HG02938 (cell line): ENCODE measurements at regions not wholly inside any gene's neighbourhood (a gene's known extent, or its start where the extent isn't known, plus 50 kb on each side); places are given as distances from the start of the nearest gene placed in this dataset.

Experiments used
- ATAC-seq: cut with Tn5 transposase; IDR thresholded peaks from one replicate; pipeline ENCODE4 v1.9.1; 2021; ENCODE audit warnings: mild to moderate bottlenecking, moderate library complexity; ENCODE audit not compliant: unreplicated experiment

DNA sequence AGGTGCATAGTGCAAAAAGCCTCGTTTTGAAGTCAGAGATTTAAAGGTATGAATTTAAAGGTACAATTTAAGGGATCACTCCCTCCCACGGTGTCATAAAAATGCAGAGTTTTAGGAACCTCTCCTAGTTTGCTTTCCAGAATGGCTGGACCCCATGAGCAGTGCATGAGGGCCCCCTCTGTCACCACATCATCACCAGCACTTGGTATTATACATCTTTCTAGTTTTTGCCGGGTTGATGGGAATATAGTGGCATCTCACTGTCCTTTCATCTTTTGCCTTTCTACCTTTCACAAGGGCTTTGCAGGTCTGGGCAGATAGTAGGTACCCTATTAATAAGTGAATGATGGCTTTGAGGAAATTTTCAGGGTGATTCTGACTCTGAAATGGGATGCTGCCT is 103.6 kb upstream of the AGBL1 start:
- no peak for ATAC-seq

- ATAC-seq, result no peak
These were observed 102.7 kb upstream of the AGBL1 start for GRCh38 chr15:85976986-85977385.

GRCh38 chr15:85977586-85977985 is 102.1 kb upstream of the AGBL1 start:
- ATAC-seq, result no peak

- no peak for ATAC-seq
These were observed 99.7 kb upstream of the AGBL1 start for GRCh38 chr15:85979929-85980328.

DNA sequence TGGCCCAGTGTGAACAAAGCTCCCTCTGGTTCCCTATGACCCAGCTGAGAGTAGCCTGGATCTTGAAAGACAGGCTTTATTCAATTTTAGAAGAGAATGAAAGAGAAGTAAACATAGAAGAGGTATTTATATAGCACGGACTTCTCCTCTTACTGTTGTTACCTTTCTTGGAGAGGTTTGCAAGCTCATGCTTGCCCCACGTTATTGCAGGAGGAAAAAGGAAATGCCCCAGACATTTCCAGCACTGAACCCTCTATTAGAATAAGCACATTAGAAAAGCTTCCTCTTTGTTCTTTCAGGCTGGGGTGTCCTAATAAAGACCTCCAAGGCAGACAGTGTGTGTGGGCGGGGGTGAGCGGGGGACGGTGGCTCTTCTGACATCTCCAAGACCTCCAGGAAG is 98.7 kb upstream of the AGBL1 start:
- no peak for ATAC-seq

GRCh38 chr15:85984241-85984640 is 95.4 kb upstream of the AGBL1 start:
- ATAC-seq, result no peak

- ATAC-seq, result no peak
These were observed 93.6 kb upstream of the AGBL1 start for GRCh38 chr15:85986116-85986515.

DNA sequence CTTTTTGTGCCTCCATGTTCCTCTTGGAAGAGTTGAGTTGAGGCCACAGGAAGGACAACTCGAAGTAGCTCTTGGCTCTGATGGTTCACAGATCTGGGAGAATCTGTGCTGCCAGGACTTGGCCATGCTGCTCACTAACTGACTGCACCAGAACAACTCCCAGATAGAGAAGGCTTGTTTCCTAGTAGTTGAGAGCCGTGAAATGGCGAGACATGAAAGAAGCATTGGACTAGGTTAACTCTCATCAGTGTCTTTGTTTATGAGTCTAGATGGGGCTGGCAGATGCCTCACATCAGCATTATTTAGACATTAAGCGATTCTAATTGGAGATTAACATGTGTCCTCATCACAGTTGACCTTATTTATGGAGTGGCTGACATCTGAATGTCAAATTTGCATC is 92.9 kb upstream of the AGBL1 start:
- no peak for ATAC-seq

DNA sequence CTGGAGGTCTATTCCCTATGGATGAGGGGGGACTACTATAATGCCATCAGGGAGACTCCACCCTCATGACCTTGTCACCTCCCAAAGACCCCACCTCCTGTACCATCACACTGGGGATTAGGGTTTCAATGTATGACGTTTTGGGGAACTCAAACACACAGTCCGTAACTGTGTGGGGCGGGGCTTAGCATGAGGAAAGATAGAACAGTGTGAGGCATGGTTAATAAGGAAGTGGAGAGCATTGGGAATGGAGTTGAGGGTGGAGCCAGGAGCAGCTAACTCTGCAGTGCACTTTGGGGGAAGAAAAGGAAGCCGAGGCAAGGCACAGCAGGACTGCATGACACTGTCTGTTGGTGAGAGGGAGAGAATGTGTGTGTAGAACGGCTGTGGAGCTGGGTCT is 90.9 kb upstream of the AGBL1 start:
- no peak for ATAC-seq

- ATAC-seq, result no peak
These were observed 87.4 kb upstream of the AGBL1 start for GRCh38 chr15:85992224-85992623.

DNA sequence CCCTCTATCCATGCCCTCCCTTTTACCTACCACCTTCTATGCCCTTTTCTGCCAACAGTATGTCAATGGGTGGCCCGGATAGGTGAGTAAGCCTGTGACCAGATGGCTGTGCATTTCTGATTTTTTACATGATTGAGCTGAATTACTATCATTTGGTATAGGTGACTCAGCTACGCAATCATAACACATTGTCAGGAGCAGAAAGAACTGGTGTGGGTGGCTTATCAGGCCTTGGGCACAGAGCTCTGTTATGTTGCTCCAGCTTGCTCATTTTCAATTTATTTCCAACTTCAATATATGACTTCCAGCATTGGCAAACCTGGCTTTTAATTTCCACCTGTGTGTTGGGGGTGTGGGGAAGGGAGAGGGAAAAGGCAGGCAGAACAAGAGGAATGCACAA is 86.6 kb upstream of the AGBL1 start:
- ATAC-seq, result no peak

- ATAC-seq, result no peak
These were observed 82.1 kb upstream of the AGBL1 start for GRCh38 chr15:85997618-85998017.

DNA sequence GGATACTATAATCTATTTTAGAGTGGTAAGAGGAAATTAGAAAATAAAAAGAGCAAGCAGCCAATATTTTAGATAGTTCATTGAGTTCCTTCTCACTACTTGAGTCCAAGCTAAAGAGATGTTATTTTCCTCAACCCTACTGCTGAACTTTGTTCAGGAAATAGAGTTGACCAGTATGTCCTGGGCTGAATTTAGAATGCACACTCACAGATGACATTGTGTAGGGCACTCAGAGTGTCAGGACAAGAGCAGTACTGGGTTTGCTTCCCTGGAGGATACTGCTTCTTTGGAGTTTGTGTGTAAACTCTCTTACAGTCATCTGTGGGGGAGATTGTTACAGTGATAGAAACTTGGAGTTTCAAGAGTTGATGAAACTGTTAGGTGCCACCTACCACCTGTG is 80.0 kb upstream of the AGBL1 start:
- no peak for ATAC-seq

- ATAC-seq, result no peak
These were observed 78.5 kb upstream of the AGBL1 start for GRCh38 chr15:86001200-86001599.

- no peak for ATAC-seq
These were observed 77.2 kb upstream of the AGBL1 start for GRCh38 chr15:86002444-86002843.

DNA sequence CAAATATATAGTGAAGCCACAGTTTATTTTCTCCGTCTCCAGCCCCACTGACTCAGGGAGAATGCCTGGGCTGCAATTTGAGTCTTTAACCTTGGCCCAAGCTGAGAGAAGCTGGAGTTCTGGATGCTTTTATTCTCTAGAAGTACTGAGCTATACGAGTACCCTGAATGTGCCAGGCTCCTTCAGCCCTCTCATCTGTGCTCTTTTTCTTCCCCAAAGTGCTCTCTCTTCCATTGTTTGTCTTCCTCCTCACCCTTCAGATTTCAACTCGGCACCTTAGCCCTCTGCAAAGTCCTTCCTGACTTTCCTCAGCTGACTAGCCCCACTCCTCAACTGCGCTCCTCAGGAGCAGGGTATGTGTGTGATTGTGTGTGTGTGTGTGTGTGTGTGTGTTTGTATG is 75.6 kb upstream of the AGBL1 start:
- ATAC-seq, result no peak

DNA sequence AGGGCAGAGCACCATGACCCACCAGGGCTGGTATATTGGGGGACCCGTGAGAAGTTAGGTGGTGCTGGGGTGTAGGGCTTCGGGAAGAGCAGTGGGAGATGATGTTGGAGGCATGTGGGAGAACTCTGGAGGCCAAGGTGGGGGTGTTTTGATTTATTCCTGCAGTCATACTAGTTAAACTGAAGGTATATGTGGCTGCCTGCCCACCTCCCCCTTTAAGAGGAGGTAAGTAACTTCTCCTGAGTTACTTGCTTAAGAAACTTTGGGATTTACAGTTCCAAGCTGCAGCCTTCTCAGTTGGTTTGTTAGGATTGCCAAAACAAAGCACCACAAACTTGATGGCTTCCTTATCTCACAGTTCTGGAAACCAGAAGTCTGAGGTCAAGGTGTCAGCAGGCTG is 73.1 kb upstream of the AGBL1 start:
- ATAC-seq, result no peak

GRCh38 chr15:86009727-86010126 is 69.9 kb upstream of the AGBL1 start:
- ATAC-seq, result no peak

DNA sequence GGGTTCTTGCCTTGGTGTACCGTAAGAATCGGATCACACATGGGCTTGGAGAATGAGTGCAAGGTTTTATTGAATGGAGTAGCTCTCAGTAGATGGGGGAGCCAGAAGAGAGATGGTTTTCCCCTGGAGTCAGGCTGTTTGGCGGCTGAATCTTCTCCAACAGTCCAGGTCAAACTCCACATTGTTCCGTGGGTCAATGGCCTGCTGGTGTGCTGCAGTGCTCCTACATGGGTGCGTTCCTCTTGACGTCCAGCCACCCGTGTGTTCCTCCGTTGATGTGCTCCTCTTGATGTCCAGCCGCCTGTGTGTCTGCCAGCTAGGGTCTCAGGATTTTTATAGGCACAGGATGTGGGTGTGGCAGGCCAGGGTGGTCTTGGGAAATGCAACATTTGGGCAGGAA is 69.3 kb upstream of the AGBL1 start:
- ATAC-seq, result no peak

DNA sequence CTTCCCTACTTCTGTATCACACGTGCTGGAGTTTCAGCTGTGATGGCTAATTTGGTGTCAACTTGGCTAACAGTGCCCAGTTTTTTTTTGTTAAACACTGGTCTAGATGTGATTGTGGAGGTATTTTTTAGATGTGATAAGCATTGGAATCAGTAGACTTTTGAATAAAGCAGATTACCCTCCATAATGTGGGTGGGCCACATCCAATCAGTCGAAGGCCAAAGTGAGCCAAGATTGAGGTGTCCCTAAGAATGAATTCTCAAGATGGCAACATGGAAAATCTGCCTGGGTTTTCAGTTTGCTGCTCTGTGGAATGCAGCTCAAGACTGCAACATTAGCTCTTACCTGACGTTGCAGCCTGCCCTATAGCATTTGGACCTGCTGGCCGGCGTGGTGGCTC is 68.8 kb upstream of the AGBL1 start:
- no peak for ATAC-seq

DNA sequence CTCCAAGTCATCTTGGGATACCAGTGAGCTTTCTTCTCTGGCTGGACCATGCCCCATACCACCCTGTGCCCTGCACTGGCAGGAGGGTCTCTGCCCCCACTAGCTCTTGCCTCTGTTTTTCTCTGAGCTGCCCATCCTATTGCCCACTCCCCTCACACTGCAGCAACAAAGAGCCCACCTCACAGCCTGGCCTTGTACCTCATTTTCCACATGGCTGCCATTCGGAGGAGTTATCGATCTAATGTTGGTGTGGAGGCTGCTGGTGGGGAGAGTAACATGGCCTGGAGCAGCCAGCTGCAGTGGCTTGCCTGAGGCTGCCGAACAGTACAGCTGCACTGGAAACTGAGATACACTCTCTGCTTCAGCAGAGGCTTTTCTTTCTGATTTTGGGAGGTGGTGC is 65.7 kb upstream of the AGBL1 start:
- ATAC-seq, result no peak

DNA sequence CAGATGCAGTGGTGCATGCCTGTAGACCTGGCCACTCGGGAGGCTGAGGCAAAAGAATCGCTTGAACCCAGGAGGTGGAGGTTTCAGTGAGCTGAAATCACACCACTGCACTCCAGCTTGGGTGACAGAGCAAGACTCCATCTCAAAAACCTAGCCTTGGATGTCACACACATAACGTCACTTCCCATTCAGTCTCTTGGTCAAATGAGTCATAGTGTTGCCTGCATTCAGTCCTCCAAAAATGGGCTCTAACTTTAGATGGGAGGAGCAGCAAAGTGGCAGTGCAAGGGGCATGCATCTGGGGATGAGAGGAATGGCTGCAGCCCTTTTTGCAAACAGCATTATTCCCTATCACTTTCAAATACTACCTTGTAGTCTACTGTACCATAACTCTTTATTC is 62.9 kb upstream of the AGBL1 start:
- ATAC-seq, result no peak

- ATAC-seq, result no peak
These were observed 61.0 kb upstream of the AGBL1 start for GRCh38 chr15:86018679-86019078.
